ENCODE measurements at regions not wholly inside any gene's neighbourhood (a gene's known extent, or its start where the extent isn't known, plus 50 kb on each side); places are given as distances from the start of the nearest gene placed in this dataset.

GRCh38 chr12:61894168-61894567 lies 366.0 kb upstream of the USP15 start:
- Histone ChIP-seq H3K36me3 (no peaks in the 10 kb centered on the region), H3K4me3 (no peak overlapping the region), H3K9ac (ENCODE audit: low read depth in 2 of 2, low read length in 2 of 2) (no peak overlapping the region), H3K27ac (no peak overlapping the region), H3K4me1 (no peaks in the 10 kb centered on the region), H3K9me3 (no peaks in the 10 kb centered on the region), H3K27me3 (no peaks in the 10 kb centered on the region)
- no peak for DNase-seq
- intact Hi-C loops (cut with DNase I) = no loop called here
- TF ChIP-seq CTCF (IDR thresholded peaks at IDR 0.05) = no peak

GRCh38 chr12:61896436-61896835 lies 363.8 kb upstream of the USP15 start:
- Histone ChIP-seq H3K4me1 (no peaks in the 10 kb centered on the region), H3K9ac (ENCODE audit: low read depth in 2 of 2, low read length in 2 of 2) (no peak overlapping the region), H3K27ac (no peak overlapping the region), H3K9me3 (no peaks in the 10 kb centered on the region), H3K4me3 (no peak overlapping the region), H3K36me3 (no peaks in the 10 kb centered on the region), H3K27me3 (no peaks in the 10 kb centered on the region)
- intact Hi-C loops (cut with DNase I) = no loop called here
- TF ChIP-seq CTCF (IDR thresholded peaks at IDR 0.05) = no peak
- DNase-seq = no peak

- TF ChIP-seq CTCF (IDR thresholded peaks at IDR 0.05) = no peak
These were observed 357.8 kb upstream of the USP15 start for GRCh38 chr12:61902403-61902802.

GRCh38 chr12:61911113-61911512 lies 349.1 kb upstream of the USP15 start:
- H3K27me3 ChIP-seq = no peaks in the 10 kb centered on the region
- H3K27ac ChIP-seq = no peak overlapping the region
- no peaks in the 10 kb centered on the region for H3K4me1 ChIP-seq
- intact Hi-C loops (cut with DNase I) = no loop called here
- no peak overlapping the region for H3K4me3 ChIP-seq
- no peak for DNase-seq
- H3K36me3 ChIP-seq = no peaks in the 10 kb centered on the region
- TF ChIP-seq CTCF (IDR thresholded peaks at IDR 0.05) = no peak
- H3K9me3 ChIP-seq = no peaks in the 10 kb centered on the region
- no peak overlapping the region for H3K9ac ChIP-seq (ENCODE audit: low read depth in 2 of 2, low read length in 2 of 2)

More at GRCh38 chr12:61902403-61902802, 357.8 kb upstream of the USP15 start:
- H3K9ac ChIP-seq (ENCODE audit: low read depth in 2 of 2, low read length in 2 of 2) = no peak overlapping the region
- H3K27me3 ChIP-seq = no peaks in the 10 kb centered on the region
- no peak overlapping the region for H3K27ac ChIP-seq
- no peak overlapping the region for H3K4me3 ChIP-seq
- no peaks in the 10 kb centered on the region for H3K36me3 ChIP-seq
- no peak for DNase-seq
- intact Hi-C loops (cut with DNase I) = no loop called here
- no peaks in the 10 kb centered on the region for H3K4me1 ChIP-seq
- H3K9me3 ChIP-seq = no peaks in the 10 kb centered on the region

GRCh38 chr12:61915420-61915819 lies 344.8 kb upstream of the USP15 start:
- no peak for DNase-seq
- H3K4me1 ChIP-seq = no peaks in the 10 kb centered on the region
- no peaks in the 10 kb centered on the region for H3K9me3 ChIP-seq
- no peak overlapping the region for H3K27ac ChIP-seq
- no peak for TF ChIP-seq CTCF (IDR thresholded peaks at IDR 0.05)
- no peaks in the 10 kb centered on the region for H3K36me3 ChIP-seq
- intact Hi-C loops (cut with DNase I) = no loop called here
- no peak overlapping the region for H3K9ac ChIP-seq (ENCODE audit: low read depth in 2 of 2, low read length in 2 of 2)
- H3K4me3 ChIP-seq = no peak overlapping the region
- no peaks in the 10 kb centered on the region for H3K27me3 ChIP-seq

GRCh38 chr12:61916831-61917230 lies 343.4 kb upstream of the USP15 start:
- no peak for DNase-seq
- H3K4me1 ChIP-seq = no peaks in the 10 kb centered on the region
- no peak overlapping the region for H3K27ac ChIP-seq
- H3K9ac ChIP-seq (ENCODE audit: low read depth in 2 of 2, low read length in 2 of 2) = no peak overlapping the region
- H3K4me3 ChIP-seq = no peak overlapping the region
- no peaks in the 10 kb centered on the region for H3K36me3 ChIP-seq
- no peaks in the 10 kb centered on the region for H3K9me3 ChIP-seq
- intact Hi-C loops (cut with DNase I) = no loop called here
- H3K27me3 ChIP-seq = no peaks in the 10 kb centered on the region
- TF ChIP-seq CTCF (IDR thresholded peaks at IDR 0.05) = no peak

All from colonic mucosa (tissue), 4 donors.